ENCODE measurements at regions not wholly inside any gene's neighbourhood (a gene's known extent, or its start where the extent isn't known, plus 50 kb on each side); places are given as distances from the start of the nearest gene placed in this dataset.

GRCh38 chr12:24212496-24212895 lies 263.0 kb upstream of the SOX5 start:
- TF ChIP-seq CTCF (IDR thresholded peaks at IDR 0.05; ENCODE audit: extremely low read depth in 1 of 2, insufficient read depth in 1 of 2, low read depth in 1 of 2, low read length in 2 of 2) (no peak), EZH2 (IDR thresholded peaks at IDR 0.05; ENCODE audit: borderline replicate concordance, low read depth, low read length, severe bottlenecking) (no peak)
